WTC11 (cell line): ENCODE measurements at regions not wholly inside any gene's neighbourhood (a gene's known extent, or its start where the extent isn't known, plus 50 kb on each side); places are given as distances from the start of the nearest gene placed in this dataset.

Experiments used
- AR ChIP-seq: fragments of 250-450 bp; sonication (Bioruptor Pico); IDR thresholded peaks from 2 replicates; pipeline ENCODE4 v1.9.0; 2021; ENCODE audit warnings: mild to moderate bottlenecking
- CTCF ChIP-seq: fragments of 200-600 bp; IDR thresholded peaks from 2 replicates; pipeline ENCODE4 v1.8.0; 2022; ENCODE audit warnings: antibody characterized with exemption
- IRF1 ChIP-seq: sonication (generic); formaldehyde crosslinking; IDR thresholded peaks from 2 replicates; pipeline ENCODE4 v1.8.0; 2023; ENCODE audit warnings: missing genetic modification reagents
- MAX ChIP-seq: sonication (generic); formaldehyde crosslinking; IDR thresholded peaks from 2 replicates; pipeline ENCODE4 v1.8.0; 2022; ENCODE audit warnings: mild to moderate bottlenecking, missing genetic modification reagents
- MXD4 ChIP-seq: fragments of 250-450 bp; sonication (Bioruptor Pico); IDR thresholded peaks from 2 replicates; pipeline ENCODE4 v1.8.0; 2021; ENCODE audit warnings: mild to moderate bottlenecking, moderate library complexity, borderline replicate concordance
- NFYB ChIP-seq: sonication (generic); formaldehyde crosslinking; conservative IDR thresholded peaks from 2 replicates; pipeline ENCODE4 v1.8.0; 2022; ENCODE audit warnings: low read depth, missing genetic modification reagents
- NR2C2 ChIP-seq: sonication (generic); formaldehyde crosslinking; IDR thresholded peaks from 2 replicates; pipeline ENCODE4 v1.8.0; 2022; ENCODE audit warnings: mild to moderate bottlenecking, missing genetic modification reagents
- OVOL2 ChIP-seq: fragments of 250-450 bp; sonication (Bioruptor Pico); IDR thresholded peaks from 2 replicates; pipeline ENCODE4 v1.9.0; 2021; ENCODE audit warnings: mild to moderate bottlenecking, borderline replicate concordance
- PRDM15 ChIP-seq: sonication (generic); formaldehyde crosslinking; IDR thresholded peaks from 2 replicates; pipeline ENCODE4 v1.8.0; 2022; ENCODE audit warnings: missing genetic modification reagents
- TCF7 ChIP-seq: sonication (generic); formaldehyde crosslinking; IDR thresholded peaks from 2 replicates; pipeline ENCODE4 v1.8.0; 2022; ENCODE audit warnings: mild to moderate bottlenecking, low read depth, missing genetic modification reagents, moderate library complexity
- ZNF121 ChIP-seq: sonication (generic); formaldehyde crosslinking; IDR thresholded peaks from 2 replicates; pipeline ENCODE4 v1.8.0; 2023; ENCODE audit warnings: missing genetic modification reagents
- TF ChIP-seq, protein P1 (sequence below): sonication (generic); formaldehyde crosslinking; IDR thresholded peaks from 2 replicates; pipeline ENCODE4 v1.8.1; 2022; ENCODE audit warnings: missing genetic modification reagents, borderline replicate concordance

GRCh38 chr7:84412161-84412969 lies 217.8 kb upstream of the SEMA3A start:
- TF ChIP-seq NR2C2 (CRISPR knock-in tag) = no peak
- TF ChIP-seq CTCF = no peak
- TF ChIP-seq OVOL2 (CRISPR knock-in tag) = no peak
- TF ChIP-seq MXD4 = no peak
- TF ChIP-seq NFYB (CRISPR knock-in tag) = no peak
- no peak for TF ChIP-seq PRDM15 (CRISPR knock-in tag)
- no peak for TF ChIP-seq AR (CRISPR knock-in tag)
- no peak for TF ChIP-seq ZNF121
- TF ChIP-seq TCF7 = no peak
- no peak for TF ChIP-seq IRF1 (CRISPR knock-in tag)
- TF ChIP-seq MAX = no peak
- TF ChIP-seq, protein P1, sequence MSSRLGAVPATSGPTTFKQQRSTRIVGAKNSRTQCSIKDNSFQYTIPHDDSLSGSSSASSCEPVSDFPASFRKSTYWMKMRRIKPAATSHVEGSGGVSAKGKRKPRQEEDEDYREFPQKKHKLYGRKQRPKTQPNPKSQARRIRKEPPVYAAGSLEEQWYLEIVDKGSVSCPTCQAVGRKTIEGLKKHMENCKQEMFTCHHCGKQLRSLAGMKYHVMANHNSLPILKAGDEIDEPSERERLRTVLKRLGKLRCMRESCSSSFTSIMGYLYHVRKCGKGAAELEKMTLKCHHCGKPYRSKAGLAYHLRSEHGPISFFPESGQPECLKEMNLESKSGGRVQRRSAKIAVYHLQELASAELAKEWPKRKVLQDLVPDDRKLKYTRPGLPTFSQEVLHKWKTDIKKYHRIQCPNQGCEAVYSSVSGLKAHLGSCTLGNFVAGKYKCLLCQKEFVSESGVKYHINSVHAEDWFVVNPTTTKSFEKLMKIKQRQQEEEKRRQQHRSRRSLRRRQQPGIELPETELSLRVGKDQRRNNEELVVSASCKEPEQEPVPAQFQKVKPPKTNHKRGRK (CRISPR knock-in tag) = no peak
